Tibial artery (tissue), 4 donors: ENCODE measurements at regions not wholly inside any gene's neighbourhood (a gene's known extent, or its start where the extent isn't known, plus 50 kb on each side); places are given as distances from the start of the nearest gene placed in this dataset.

ENCODE experiments used
- DNase-seq, 2 donors: peaks; one replicate each; pipeline ENCODE4 v3.0.0-alpha.2; 2019
- H3K27ac ChIP-seq, 2 donors: fragments of 200-600 bp; sonication (generic) in 1 of 2; 1 replicate in 1 of 2; 2 replicates in 1 of 2; pipeline ENCODE4 v1.5.1; 2018 to 2019; ENCODE audit warnings: mild to moderate bottlenecking in 1 of 2
- H3K27me3 ChIP-seq, 2 donors: fragments of 200-600 bp; sonication (generic) in 1 of 2; one replicate each; pipeline versions ENCODE4 v1.5.1 to v1.6.0; 2016 to 2019
- H3K36me3 ChIP-seq, 3 donors: fragments of 200-600 bp; sonication (generic) in 2 of 3; one replicate each; pipeline ENCODE4 v1.5.1; 2016 to 2019; ENCODE audit warnings: mild to moderate bottlenecking in 2 of 3
- H3K4me1 ChIP-seq, 4 donors: fragments of 200-600 bp; sonication (generic) in 2 of 4; 1 replicate in 3 of 4; 2 replicates in 1 of 4; pipeline ENCODE4 v1.5.1; 2016 to 2019
- H3K4me3 ChIP-seq, 2 donors: fragments of 200-600 bp; sonication (generic) in 1 of 2; 1 replicate in 1 of 2; 2 replicates in 1 of 2; pipeline ENCODE4 v1.5.1; 2018 to 2019; ENCODE audit warnings: mild to moderate bottlenecking in 2 of 2
- H3K9me3 ChIP-seq, 3 donors: fragments of 200-600 bp; sonication (generic) in 1 of 3; one replicate each; pipeline ENCODE4 v1.5.1; 2016 to 2019
- intact Hi-C: fragments of 100-400 bp; cut with DNase I; formaldehyde crosslinking; loops from one replicate; pipeline ENCODE4 v1.15.0; 2023; ENCODE audit warnings: low total_unique reads
- TF ChIP-seq, protein P1 (sequence below), 2 experiments: fragments of 200-600 bp in 1 of 2; fragments of 450-650 bp in 1 of 2; IDR thresholded peaks; one replicate each; pipeline ENCODE4 v1.5.1; 2017 to 2019; ENCODE audit warnings: antibody characterized with exemption in 2 of 2, mild to moderate bottlenecking in 1 of 2, moderate library complexity in 1 of 2

DNA sequence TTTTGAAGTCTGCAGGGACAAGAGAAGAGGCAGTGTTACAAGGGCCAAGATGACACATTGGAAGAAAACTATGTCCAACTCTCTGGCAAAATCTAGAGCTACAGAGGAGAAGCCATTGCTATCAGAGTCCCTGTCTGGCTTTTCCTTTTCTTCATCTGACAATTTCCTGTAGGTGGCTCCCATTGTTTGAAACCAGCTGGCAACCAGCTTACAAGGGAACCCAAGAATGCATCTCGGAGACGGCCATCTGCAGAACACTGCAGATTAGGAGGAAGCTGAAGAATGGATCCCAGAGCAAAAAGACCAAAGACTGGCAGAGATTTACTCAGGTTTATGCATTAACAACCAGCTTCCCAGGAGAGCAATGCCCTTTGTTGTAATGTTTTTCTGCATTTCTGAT, 216.2 kb upstream of the CTSO start:
- TF ChIP-seq, protein P1, sequence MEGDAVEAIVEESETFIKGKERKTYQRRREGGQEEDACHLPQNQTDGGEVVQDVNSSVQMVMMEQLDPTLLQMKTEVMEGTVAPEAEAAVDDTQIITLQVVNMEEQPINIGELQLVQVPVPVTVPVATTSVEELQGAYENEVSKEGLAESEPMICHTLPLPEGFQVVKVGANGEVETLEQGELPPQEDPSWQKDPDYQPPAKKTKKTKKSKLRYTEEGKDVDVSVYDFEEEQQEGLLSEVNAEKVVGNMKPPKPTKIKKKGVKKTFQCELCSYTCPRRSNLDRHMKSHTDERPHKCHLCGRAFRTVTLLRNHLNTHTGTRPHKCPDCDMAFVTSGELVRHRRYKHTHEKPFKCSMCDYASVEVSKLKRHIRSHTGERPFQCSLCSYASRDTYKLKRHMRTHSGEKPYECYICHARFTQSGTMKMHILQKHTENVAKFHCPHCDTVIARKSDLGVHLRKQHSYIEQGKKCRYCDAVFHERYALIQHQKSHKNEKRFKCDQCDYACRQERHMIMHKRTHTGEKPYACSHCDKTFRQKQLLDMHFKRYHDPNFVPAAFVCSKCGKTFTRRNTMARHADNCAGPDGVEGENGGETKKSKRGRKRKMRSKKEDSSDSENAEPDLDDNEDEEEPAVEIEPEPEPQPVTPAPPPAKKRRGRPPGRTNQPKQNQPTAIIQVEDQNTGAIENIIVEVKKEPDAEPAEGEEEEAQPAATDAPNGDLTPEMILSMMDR (IDR thresholded peaks at IDR 0.05) = no peak

DNA sequence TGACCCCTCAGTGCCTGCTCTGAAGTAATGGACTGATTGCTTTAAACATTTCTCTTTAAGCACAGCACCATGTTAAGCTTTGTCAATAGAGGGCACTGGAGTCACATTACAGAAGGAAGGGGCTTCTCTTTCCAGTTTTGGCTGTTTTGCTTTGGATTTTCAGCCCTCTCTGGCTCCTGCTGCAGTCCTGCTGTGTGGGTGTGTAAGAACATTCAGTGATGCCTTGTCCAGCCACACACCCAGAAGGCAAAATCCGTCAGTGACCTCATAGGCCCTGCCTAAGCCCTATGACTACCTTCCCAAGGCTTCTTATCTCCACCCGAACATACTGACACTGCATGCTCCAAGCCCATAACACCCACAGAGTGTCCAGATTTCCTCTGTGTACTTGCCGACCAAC, 215.3 kb upstream of the CTSO start:
- no peak overlapping the region for H3K27ac ChIP-seq
- no peaks in the 10 kb centered on the region for H3K27me3 ChIP-seq
- TF ChIP-seq, protein P1 (IDR thresholded peaks at IDR 0.05) = peak; percentile 21 to 23
- intact Hi-C loops = no loop called here
- H3K4me1 ChIP-seq = peaks cover 0 to 4% (median 0%) of the 10 kb centered on the region in 4 donors
- peak in 1 of 2 donors; percentile 21 for DNase-seq
- no peak overlapping the region for H3K4me3 ChIP-seq
- H3K9me3 ChIP-seq = no peaks in the 10 kb centered on the region
- no peaks in the 10 kb centered on the region for H3K36me3 ChIP-seq

More for the DNA sequence above, 216.2 kb upstream of the CTSO start:
- intact Hi-C loops = no loop called here
- H3K36me3 ChIP-seq = no peaks in the 10 kb centered on the region
- no peaks in the 10 kb centered on the region for H3K9me3 ChIP-seq
- H3K4me3 ChIP-seq = no peak overlapping the region
- H3K4me1 ChIP-seq = peaks cover 0 to 4% (median 0%) of the 10 kb centered on the region in 4 donors
- no peak overlapping the region for H3K27ac ChIP-seq
- DNase-seq = no peak
- H3K27me3 ChIP-seq = no peaks in the 10 kb centered on the region

DNA sequence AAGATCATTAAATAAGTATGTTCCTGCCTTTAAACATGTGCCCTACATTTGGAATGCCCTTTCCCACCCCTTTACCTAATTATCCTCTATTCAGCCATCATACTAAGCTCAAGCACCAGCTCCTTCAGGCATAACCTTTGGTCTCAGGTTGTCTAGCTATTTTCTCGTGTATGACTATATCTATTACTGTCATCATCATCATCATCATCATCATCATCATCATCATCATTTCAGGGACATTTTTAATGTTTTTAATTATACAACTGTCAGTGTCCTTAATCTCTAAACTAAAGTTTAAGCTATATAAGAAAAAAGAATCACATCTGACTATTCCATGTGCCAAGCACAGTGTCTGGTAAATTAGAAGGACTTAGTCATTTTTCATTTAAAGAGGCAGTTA, 214.6 kb upstream of the CTSO start:
- H3K4me3 ChIP-seq = no peak overlapping the region
- TF ChIP-seq, protein P1 (IDR thresholded peaks at IDR 0.05) = no peak
- no peaks in the 10 kb centered on the region for H3K27me3 ChIP-seq
- no peaks in the 10 kb centered on the region for H3K36me3 ChIP-seq
- DNase-seq = no peak
- no peak overlapping the region for H3K27ac ChIP-seq
- H3K9me3 ChIP-seq = no peaks in the 10 kb centered on the region
- peaks cover 0 to 4% (median 0%) of the 10 kb centered on the region in 4 donors for H3K4me1 ChIP-seq
- intact Hi-C loops = no loop called here

DNA sequence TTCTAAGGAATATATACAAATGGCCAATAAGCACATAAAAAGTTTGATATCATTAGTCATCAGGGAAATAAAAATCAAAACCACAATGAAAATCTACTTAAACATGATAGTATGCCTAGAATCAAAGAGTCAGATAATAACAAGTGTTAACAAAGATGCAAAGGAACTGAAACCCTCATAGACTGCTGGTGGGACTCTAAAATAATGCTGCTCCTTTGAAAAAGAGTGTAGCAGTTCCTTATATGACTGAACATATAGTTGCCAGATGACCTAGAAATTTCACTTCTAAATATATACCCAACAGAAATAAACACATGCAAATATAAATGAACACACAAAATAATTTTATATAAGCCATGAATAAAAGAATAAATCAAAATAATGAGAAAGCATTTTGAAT, 205.1 kb upstream of the CTSO start:
- H3K9me3 ChIP-seq = no peaks in the 10 kb centered on the region
- no peak overlapping the region for H3K4me3 ChIP-seq
- TF ChIP-seq, protein P1 (IDR thresholded peaks at IDR 0.05) = no peak
- intact Hi-C loops = no loop called here
- H3K27me3 ChIP-seq = no peaks in the 10 kb centered on the region
- no peaks in the 10 kb centered on the region for H3K36me3 ChIP-seq
- no peaks in the 10 kb centered on the region for H3K4me1 ChIP-seq
- no peak overlapping the region for H3K27ac ChIP-seq
- no peak for DNase-seq

DNA sequence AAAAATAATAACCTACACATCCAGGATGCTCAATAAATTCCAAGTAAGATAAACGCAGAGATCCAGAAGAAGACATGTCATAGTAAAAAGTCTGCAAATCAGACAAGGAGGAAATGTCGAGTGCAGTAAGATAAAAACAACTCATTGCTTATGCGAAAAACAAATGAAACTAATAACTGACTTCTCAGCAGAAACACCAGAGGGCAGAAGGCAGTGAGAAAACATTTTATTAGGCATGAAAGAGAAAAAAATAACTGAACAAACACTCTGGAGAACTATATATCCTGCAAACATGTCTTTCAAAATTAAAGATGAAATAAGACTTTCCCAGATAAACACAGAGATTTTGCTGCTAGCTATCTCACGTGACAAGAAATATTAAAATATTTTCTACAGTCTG, 201.3 kb upstream of the CTSO start:
- no peaks in the 10 kb centered on the region for H3K4me1 ChIP-seq
- intact Hi-C loops = no loop called here
- H3K36me3 ChIP-seq = no peaks in the 10 kb centered on the region
- no peaks in the 10 kb centered on the region for H3K9me3 ChIP-seq
- DNase-seq = no peak
- TF ChIP-seq, protein P1 (IDR thresholded peaks at IDR 0.05) = no peak
- H3K27me3 ChIP-seq = no peaks in the 10 kb centered on the region
- H3K4me3 ChIP-seq = no peak overlapping the region
- H3K27ac ChIP-seq = no peak overlapping the region

DNA sequence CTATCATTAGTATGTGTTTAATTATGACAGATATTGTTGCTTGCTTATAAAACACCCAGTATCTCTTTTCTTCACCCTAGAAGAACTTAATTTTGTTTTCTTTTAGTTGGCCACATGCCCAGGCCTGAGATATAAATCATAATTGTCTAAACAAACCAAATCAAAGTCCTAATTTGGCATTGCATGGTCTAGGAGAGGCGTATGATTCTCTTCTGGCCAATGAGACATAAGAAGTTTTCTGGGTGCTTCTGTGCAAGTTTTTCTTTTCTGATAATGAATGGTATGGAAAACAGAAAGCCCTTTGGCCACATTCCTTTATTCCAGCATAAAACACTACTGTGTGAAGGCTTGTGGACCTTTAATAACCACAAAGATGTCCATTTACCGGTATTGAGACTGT, 192.9 kb upstream of the CTSO start:
- Histone ChIP-seq H3K27ac (no peak overlapping the region), H3K9me3 (no peaks in the 10 kb centered on the region), H3K27me3 (no peaks in the 10 kb centered on the region), H3K36me3 (no peaks in the 10 kb centered on the region), H3K4me1 (no peaks in the 10 kb centered on the region), H3K4me3 (no peak overlapping the region)
- TF ChIP-seq, protein P1 (IDR thresholded peaks at IDR 0.05) = no peak
- intact Hi-C loops = no loop called here
- no peak for DNase-seq
